ENCODE measurements at regions not wholly inside any gene's neighbourhood (a gene's known extent, or its start where the extent isn't known, plus 50 kb on each side); places are given as distances from the start of the nearest gene placed in this dataset.

DNA sequence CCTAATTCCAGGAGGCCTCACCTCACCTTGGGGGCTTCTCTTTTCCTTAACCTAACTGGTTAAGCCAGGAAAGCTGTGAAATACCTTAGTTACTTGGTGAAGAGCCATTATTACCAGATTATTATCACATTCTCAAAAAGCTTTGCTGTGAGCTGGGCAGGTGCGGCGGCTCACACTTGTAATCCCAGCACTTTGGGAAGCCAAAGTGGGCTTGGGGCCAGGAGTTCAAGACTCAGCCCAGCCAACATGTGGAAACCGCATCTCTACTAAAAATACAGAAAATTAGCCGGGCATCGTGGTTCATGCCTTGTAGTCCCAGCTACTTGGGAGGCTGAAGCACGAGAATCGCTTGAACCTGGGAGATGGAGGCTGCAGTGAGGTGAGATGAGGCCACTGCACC is 102.4 kb upstream of the KLF6 start:
- TF ChIP-seq ESRRA (CRISPR knock-in tag; IDR thresholded peaks at IDR 0.05; ENCODE audit: borderline replicate concordance) (no peak), FOXJ3 (CRISPR knock-in tag; IDR thresholded peaks at IDR 0.05; ENCODE audit: borderline replicate concordance) (no peak), RORB (CRISPR knock-in tag; IDR thresholded peaks at IDR 0.05) (no peak), PRDM15 (CRISPR knock-in tag; IDR thresholded peaks at IDR 0.05) (no peak), ZNF121 (CRISPR knock-in tag; IDR thresholded peaks at IDR 0.05) (no peak), TEAD4 (CRISPR knock-in tag; IDR thresholded peaks at IDR 0.05) (no peak), CREM (CRISPR knock-in tag; IDR thresholded peaks at IDR 0.05) (no peak), SMAD3 (CRISPR knock-in tag; IDR thresholded peaks at IDR 0.05; ENCODE audit: borderline replicate concordance) (no peak)
- TF ChIP-seq, protein P1, sequence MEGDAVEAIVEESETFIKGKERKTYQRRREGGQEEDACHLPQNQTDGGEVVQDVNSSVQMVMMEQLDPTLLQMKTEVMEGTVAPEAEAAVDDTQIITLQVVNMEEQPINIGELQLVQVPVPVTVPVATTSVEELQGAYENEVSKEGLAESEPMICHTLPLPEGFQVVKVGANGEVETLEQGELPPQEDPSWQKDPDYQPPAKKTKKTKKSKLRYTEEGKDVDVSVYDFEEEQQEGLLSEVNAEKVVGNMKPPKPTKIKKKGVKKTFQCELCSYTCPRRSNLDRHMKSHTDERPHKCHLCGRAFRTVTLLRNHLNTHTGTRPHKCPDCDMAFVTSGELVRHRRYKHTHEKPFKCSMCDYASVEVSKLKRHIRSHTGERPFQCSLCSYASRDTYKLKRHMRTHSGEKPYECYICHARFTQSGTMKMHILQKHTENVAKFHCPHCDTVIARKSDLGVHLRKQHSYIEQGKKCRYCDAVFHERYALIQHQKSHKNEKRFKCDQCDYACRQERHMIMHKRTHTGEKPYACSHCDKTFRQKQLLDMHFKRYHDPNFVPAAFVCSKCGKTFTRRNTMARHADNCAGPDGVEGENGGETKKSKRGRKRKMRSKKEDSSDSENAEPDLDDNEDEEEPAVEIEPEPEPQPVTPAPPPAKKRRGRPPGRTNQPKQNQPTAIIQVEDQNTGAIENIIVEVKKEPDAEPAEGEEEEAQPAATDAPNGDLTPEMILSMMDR (IDR thresholded peaks at IDR 0.05): no peak
